ENCODE measurements at regions not wholly inside any gene's neighbourhood (a gene's known extent, or its start where the extent isn't known, plus 50 kb on each side); places are given as distances from the start of the nearest gene placed in this dataset.

DNA sequence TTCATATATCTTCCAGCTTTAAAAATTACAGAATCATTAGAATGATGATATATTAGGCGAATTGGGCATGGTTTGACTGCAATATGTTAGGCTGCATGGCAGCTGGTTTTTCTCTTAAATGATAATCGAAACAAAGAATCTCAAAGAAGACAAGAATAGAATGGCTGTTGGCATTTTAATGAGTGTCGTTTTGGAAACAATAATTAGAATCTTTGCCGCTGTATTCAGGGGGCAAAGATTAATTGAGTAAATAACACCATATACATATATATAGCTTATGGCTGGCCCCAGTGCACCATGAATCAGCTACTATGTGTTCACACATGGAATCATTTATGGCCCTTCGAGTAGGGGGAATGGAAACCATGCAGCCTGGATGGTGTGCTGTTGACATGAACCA, 216.2 kb downstream of the RNF144B start:
- no peak for TF ChIP-seq ATF2 (IDR thresholded peaks at IDR 0.05; ENCODE audit: low read length)
- TF ChIP-seq CBX5 (IDR thresholded peaks at IDR 0.05; ENCODE audit: low read depth, low read length): no peak
- TF ChIP-seq EP300 (IDR thresholded peaks at IDR 0.05; ENCODE audit: borderline replicate concordance in 1 of 2, low read depth in 2 of 2, low read length in 2 of 2): no peak
- no peak for TF ChIP-seq TEAD4 (IDR thresholded peaks at IDR 0.05; ENCODE audit: low read depth, low read length)
- TF ChIP-seq, protein P1, sequence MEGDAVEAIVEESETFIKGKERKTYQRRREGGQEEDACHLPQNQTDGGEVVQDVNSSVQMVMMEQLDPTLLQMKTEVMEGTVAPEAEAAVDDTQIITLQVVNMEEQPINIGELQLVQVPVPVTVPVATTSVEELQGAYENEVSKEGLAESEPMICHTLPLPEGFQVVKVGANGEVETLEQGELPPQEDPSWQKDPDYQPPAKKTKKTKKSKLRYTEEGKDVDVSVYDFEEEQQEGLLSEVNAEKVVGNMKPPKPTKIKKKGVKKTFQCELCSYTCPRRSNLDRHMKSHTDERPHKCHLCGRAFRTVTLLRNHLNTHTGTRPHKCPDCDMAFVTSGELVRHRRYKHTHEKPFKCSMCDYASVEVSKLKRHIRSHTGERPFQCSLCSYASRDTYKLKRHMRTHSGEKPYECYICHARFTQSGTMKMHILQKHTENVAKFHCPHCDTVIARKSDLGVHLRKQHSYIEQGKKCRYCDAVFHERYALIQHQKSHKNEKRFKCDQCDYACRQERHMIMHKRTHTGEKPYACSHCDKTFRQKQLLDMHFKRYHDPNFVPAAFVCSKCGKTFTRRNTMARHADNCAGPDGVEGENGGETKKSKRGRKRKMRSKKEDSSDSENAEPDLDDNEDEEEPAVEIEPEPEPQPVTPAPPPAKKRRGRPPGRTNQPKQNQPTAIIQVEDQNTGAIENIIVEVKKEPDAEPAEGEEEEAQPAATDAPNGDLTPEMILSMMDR (IDR thresholded peaks at IDR 0.05; ENCODE audit: control extremely low read depth in 1 of 3, insufficient read depth in 1 of 3, low read depth in 1 of 3, low read length in 3 of 3): no peak
- TF ChIP-seq POLR2A (IDR thresholded peaks at IDR 0.05; ENCODE audit: control extremely low read depth in 1 of 2, low read depth in 2 of 2, low read length in 2 of 2): no peak

Data from H1 (cell line).